Activated CD8-positive, alpha-beta memory T cell treated with anti-CD3 and anti-CD28 coated beads, Interleukin-2, amount 10 ng/mL, durations not matched to agents 7 days and 5 days (primary cell): ENCODE measurements at regions not wholly inside any gene's neighbourhood (a gene's known extent, or its start where the extent isn't known, plus 50 kb on each side); places are given as distances from the start of the nearest gene placed in this dataset.
"Not testable (repeated sequence)": the region's sequence is repeated elsewhere in the genome, so short reads cannot be mapped to it uniquely, and the experiment has no call there.

Source experiments
- ATAC-seq: fragments of 150-1000 bp; cut with Tn5 transposase; one replicate; pipeline ENCODE4 v1.10.0; 2021; ENCODE audit warnings: moderate library complexity
- CTCF ChIA-PET: fragments of 350-600 bp; sonication (Branson Sonifier 250); formaldehyde crosslinking; loops from one replicate; lab custom pipeline; 2021; ENCODE audit warnings: antibody characterized with exemption; lab: Charles Lee
- DNase-seq: peaks from one replicate; pipeline ENCODE4 v3.0.0-alpha.2; 2020
- H3K27ac Mint-ChIP-seq: one replicate; pipeline ENCODE4 v1.8.0; 2021; ENCODE audit warnings: mild to moderate bottlenecking, mixed read lengths
- H3K27me3 Mint-ChIP-seq: one replicate; pipeline ENCODE4 v1.8.0; 2021; ENCODE audit warnings: mixed read lengths
- H3K36me3 Mint-ChIP-seq: one replicate; pipeline ENCODE4 v1.8.0; 2021; ENCODE audit warnings: mild to moderate bottlenecking, mixed read lengths
- H3K4me1 Mint-ChIP-seq: one replicate; pipeline ENCODE4 v1.8.0; 2021; ENCODE audit warnings: mixed read lengths
- H3K4me3 Mint-ChIP-seq: one replicate; pipeline ENCODE4 v1.8.0; 2021; ENCODE audit warnings: mild to moderate bottlenecking, moderate library complexity, mixed read lengths
- H3K9me3 Mint-ChIP-seq: one replicate; pipeline ENCODE4 v1.8.0; 2022; ENCODE audit warnings: low read depth, mixed read lengths

DNA sequence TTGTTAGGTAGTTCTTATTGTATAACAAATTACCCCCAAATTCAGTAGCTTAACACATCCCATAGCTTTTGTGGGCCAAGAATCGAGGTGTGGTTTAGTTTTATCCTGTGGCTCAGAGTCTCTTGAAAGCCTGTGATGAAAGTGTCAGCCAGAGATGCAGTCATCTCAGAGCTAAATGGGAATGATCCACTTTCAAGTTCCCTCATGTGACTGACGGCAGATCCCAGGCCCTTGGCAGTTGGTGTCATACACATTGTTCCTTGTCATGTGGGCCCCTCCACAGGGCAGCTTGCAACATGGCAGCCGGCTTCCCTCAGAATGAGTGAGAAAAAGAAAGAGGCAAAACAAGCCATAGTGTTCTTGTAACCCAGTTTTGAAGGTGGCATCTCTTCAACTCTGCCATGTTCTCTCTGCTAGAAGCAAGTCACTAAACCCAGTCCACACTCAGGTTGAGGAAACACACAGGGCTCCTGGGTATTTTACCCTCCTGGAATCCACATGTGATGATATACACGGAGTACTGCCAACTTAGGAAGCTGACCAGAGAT lies 153.1 kb upstream of the LRRC61 start:
- H3K9me3 Mint-ChIP-seq, ATAC-seq, CTCF ChIA-PET, H3K36me3 Mint-ChIP-seq, H3K27me3 Mint-ChIP-seq, H3K4me1 Mint-ChIP-seq, H3K4me3 Mint-ChIP-seq, DNase-seq, H3K27ac Mint-ChIP-seq: not testable (repeated sequence)

DNA sequence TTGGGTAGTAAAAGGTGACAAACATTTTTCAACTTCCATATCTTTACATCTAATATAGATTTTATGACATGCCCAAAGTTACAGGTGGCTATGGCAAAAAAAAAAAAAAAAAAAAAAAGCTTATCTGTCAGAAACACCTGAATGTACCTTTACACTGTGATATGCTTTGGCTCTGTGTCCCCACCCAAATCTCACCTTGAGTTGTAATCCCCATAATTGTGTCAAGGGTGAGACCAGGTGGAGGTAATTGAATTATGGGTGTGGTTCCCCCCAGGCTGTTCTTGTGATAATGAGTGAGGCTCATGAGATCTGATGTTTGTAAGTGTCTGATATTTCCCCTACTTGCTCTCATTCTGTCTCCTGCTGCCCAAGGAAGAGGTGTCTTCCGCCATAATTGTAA lies 139.6 kb upstream of the LRRC61 start:
- ATAC-seq, H3K27ac Mint-ChIP-seq, DNase-seq, H3K9me3 Mint-ChIP-seq, H3K4me3 Mint-ChIP-seq, H3K36me3 Mint-ChIP-seq, H3K27me3 Mint-ChIP-seq, H3K4me1 Mint-ChIP-seq: not testable (repeated sequence)
- CTCF ChIA-PET = interaction anchor here (0.6 kb wide), 1 partner anchor 1190 kb away, joined by 3 read pairs; no protein-coding TSS in a partner anchor

GRCh38 chr7:150189963-150190362 lies 133.2 kb upstream of the LRRC61 start:
- H3K4me3 Mint-ChIP-seq, H3K27me3 Mint-ChIP-seq, DNase-seq, H3K9me3 Mint-ChIP-seq, H3K27ac Mint-ChIP-seq, CTCF ChIA-PET, H3K36me3 Mint-ChIP-seq: not testable (repeated sequence)
- H3K4me1 Mint-ChIP-seq = peaks cover 12% of the 10 kb centered on the region
- ATAC-seq = peak; percentile 36

DNA sequence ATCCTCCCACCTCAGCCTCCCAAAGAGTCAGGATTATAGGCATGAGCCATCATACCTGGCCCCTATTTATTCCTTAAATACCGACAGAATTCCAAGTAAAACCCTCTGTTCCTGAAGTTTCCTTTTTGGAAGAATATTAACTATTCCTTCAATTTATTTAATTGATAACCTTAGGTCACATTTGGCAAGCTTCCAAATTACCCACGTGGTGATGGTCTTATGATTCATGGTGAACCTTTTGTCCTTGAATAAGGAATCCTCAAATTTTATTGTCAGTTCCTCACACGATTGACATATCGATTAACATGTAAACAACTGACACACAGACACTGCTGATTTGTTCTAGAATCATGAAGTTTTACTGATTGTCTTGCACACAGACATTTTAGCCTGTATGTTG lies 130.6 kb upstream of the LRRC61 start:
- H3K9me3 Mint-ChIP-seq, CTCF ChIA-PET, H3K36me3 Mint-ChIP-seq, ATAC-seq, H3K4me3 Mint-ChIP-seq, H3K27me3 Mint-ChIP-seq, H3K27ac Mint-ChIP-seq, DNase-seq: not testable (repeated sequence)
- peaks cover 12% of the 10 kb centered on the region for H3K4me1 Mint-ChIP-seq

GRCh38 chr7:150193866-150194265 lies 129.3 kb upstream of the LRRC61 start:
- H3K27me3 Mint-ChIP-seq, CTCF ChIA-PET: not testable (repeated sequence)
- ATAC-seq = peak; percentile 30

More at GRCh38 chr7:150193866-150194265, 129.3 kb upstream of the LRRC61 start:
- not testable (repeated sequence) for H3K4me3 Mint-ChIP-seq, H3K36me3 Mint-ChIP-seq, H3K9me3 Mint-ChIP-seq, H3K27ac Mint-ChIP-seq, DNase-seq
- peaks cover 12% of the 10 kb centered on the region for H3K4me1 Mint-ChIP-seq
